ENCODE measurements at regions not wholly inside any gene's neighbourhood (a gene's known extent, or its start where the extent isn't known, plus 50 kb on each side); places are given as distances from the start of the nearest gene placed in this dataset.

DNA sequence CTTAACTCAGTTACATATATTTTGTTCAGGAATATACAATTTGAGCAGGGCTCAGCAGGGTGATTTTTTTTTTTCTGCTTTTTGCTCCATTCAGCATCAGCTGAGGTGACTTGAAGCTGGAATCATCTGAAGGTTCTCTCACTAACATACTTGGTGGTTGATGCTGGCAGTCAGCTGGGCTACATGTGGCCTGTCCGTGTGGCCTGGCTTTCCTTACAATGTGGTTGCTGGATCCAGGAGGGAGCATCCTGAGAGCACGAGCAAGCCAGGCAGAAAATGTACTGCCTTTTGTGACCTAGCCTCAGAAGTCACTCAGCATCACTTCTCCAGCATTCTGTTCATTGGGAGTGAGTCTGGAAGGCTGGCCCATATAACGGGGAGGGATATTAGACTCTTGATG is 151.6 kb upstream of the E2F8 start:
- TF ChIP-seq CTCF (conservative IDR thresholded peaks at IDR 0.05) (no peak), ZFX (IDR thresholded peaks at IDR 0.05) (no peak)

All from C4-2B (cell line).